IPS-18a (cell line): ENCODE measurements at regions not wholly inside any gene's neighbourhood (a gene's known extent, or its start where the extent isn't known, plus 50 kb on each side); places are given as distances from the start of the nearest gene placed in this dataset.
"Not testable (repeated sequence)": the region's sequence is repeated elsewhere in the genome, so short reads cannot be mapped to it uniquely, and the experiment has no call there.

Experiments
- H3K27ac ChIP-seq: one replicate; pipeline ENCODE4 v1.5.1; 2013; ENCODE audit warnings: low read length
- H3K27me3 ChIP-seq: one replicate; pipeline ENCODE4 v1.6.1; 2013; ENCODE audit warnings: mild to moderate bottlenecking, low read length; ENCODE audit not compliant: control insufficient read depth, insufficient read depth
- H3K36me3 ChIP-seq: one replicate; pipeline ENCODE4 v1.6.1; 2013; ENCODE audit warnings: low read depth, low read length; ENCODE audit not compliant: control insufficient read depth
- H3K4me1 ChIP-seq: one replicate; pipeline ENCODE4 v1.6.1; 2013; ENCODE audit warnings: low read depth, low read length; ENCODE audit not compliant: control insufficient read depth
- H3K4me3 ChIP-seq: one replicate; pipeline ENCODE4 v1.5.1; 2013; ENCODE audit warnings: low read length
- H3K9ac ChIP-seq: one replicate; pipeline ENCODE4 v1.6.1; 2013; ENCODE audit warnings: mild to moderate bottlenecking, low read length, moderate library complexity
- H3K9me3 ChIP-seq: one replicate; pipeline ENCODE4 v1.6.1; 2013; ENCODE audit warnings: low read depth, low read length; ENCODE audit not compliant: control insufficient read depth

GRCh38 chr6:85382541-85382940 lies 67.3 kb upstream of the NT5E start:
- H3K36me3 ChIP-seq = no peaks in the 10 kb centered on the region

GRCh38 chr6:85372915-85373270 lies 77.0 kb upstream of the NT5E start:
- H3K4me1 ChIP-seq = no peaks in the 10 kb centered on the region
- H3K27me3 ChIP-seq = no peaks in the 10 kb centered on the region
- no peak overlapping the region for H3K27ac ChIP-seq
- H3K4me3 ChIP-seq = no peak overlapping the region
- no peaks in the 10 kb centered on the region for H3K9me3 ChIP-seq
- H3K9ac ChIP-seq = no peak overlapping the region
- H3K36me3 ChIP-seq = no peaks in the 10 kb centered on the region

More at GRCh38 chr6:85382541-85382940, 67.3 kb upstream of the NT5E start:
- Histone ChIP-seq H3K4me3 (no peak overlapping the region), H3K4me1 (no peaks in the 10 kb centered on the region), H3K27ac (no peak overlapping the region), H3K9me3 (no peaks in the 10 kb centered on the region), H3K27me3 (no peaks in the 10 kb centered on the region), H3K9ac (no peak overlapping the region)

GRCh38 chr6:85372188-85372914 lies 77.5 kb upstream of the NT5E start:
- H3K9ac ChIP-seq = no peak overlapping the region
- no peaks in the 10 kb centered on the region for H3K27me3 ChIP-seq
- H3K9me3 ChIP-seq = no peaks in the 10 kb centered on the region
- no peak overlapping the region for H3K27ac ChIP-seq
- H3K36me3 ChIP-seq = no peaks in the 10 kb centered on the region
- no peaks in the 10 kb centered on the region for H3K4me1 ChIP-seq
- no peak overlapping the region for H3K4me3 ChIP-seq

- no peak overlapping the region for H3K4me3 ChIP-seq
- no peaks in the 10 kb centered on the region for H3K4me1 ChIP-seq
- no peaks in the 10 kb centered on the region for H3K36me3 ChIP-seq
- H3K9ac ChIP-seq = no peak overlapping the region
- H3K27ac ChIP-seq = no peak overlapping the region
- no peaks in the 10 kb centered on the region for H3K9me3 ChIP-seq
- H3K27me3 ChIP-seq = no peaks in the 10 kb centered on the region
Observed at GRCh38 chr6:85368631-85369030, 81.3 kb upstream of the NT5E start.

GRCh38 chr6:85364344-85364743 lies 85.5 kb upstream of the NT5E start:
- Histone ChIP-seq H3K9me3 (no peaks in the 10 kb centered on the region), H3K27me3 (no peaks in the 10 kb centered on the region), H3K36me3 (no peaks in the 10 kb centered on the region), H3K4me1 (no peaks in the 10 kb centered on the region), H3K4me3 (no peak overlapping the region), H3K27ac (no peak overlapping the region), H3K9ac (no peak overlapping the region)

- Histone ChIP-seq H3K36me3 (no peaks in the 10 kb centered on the region), H3K4me3 (no peak overlapping the region), H3K9ac (no peak overlapping the region), H3K27me3 (no peaks in the 10 kb centered on the region), H3K27ac (no peak overlapping the region), H3K4me1 (no peaks in the 10 kb centered on the region), H3K9me3 (no peaks in the 10 kb centered on the region)
Observed at GRCh38 chr6:85363870-85364269, 86.0 kb upstream of the NT5E start.

GRCh38 chr6:85362652-85363310 lies 87.1 kb upstream of the NT5E start:
- H3K4me3 ChIP-seq = no peak overlapping the region
- no peaks in the 10 kb centered on the region for H3K4me1 ChIP-seq
- H3K27ac ChIP-seq = no peak overlapping the region
- H3K9me3 ChIP-seq = no peaks in the 10 kb centered on the region
- H3K27me3 ChIP-seq = no peaks in the 10 kb centered on the region
- no peak overlapping the region for H3K9ac ChIP-seq
- no peaks in the 10 kb centered on the region for H3K36me3 ChIP-seq

- no peak overlapping the region for H3K27ac ChIP-seq
- no peak overlapping the region for H3K4me3 ChIP-seq
- H3K36me3 ChIP-seq = no peaks in the 10 kb centered on the region
- H3K9ac ChIP-seq = no peak overlapping the region
- no peaks in the 10 kb centered on the region for H3K4me1 ChIP-seq
- H3K27me3 ChIP-seq = no peaks in the 10 kb centered on the region
- H3K9me3 ChIP-seq = no peaks in the 10 kb centered on the region
Observed at GRCh38 chr6:85361643-85362014, 88.3 kb upstream of the NT5E start.

GRCh38 chr6:85360794-85361642 lies 88.9 kb upstream of the NT5E start:
- Histone ChIP-seq H3K4me3 (no peak overlapping the region), H3K9ac (no peak overlapping the region), H3K36me3 (no peaks in the 10 kb centered on the region), H3K27ac (no peak overlapping the region), H3K4me1 (no peaks in the 10 kb centered on the region), H3K9me3 (no peaks in the 10 kb centered on the region), H3K27me3 (no peaks in the 10 kb centered on the region)

- no peak overlapping the region for H3K27ac ChIP-seq
- no peaks in the 10 kb centered on the region for H3K4me1 ChIP-seq
- no peaks in the 10 kb centered on the region for H3K36me3 ChIP-seq
- no peaks in the 10 kb centered on the region for H3K27me3 ChIP-seq
- H3K9ac ChIP-seq = no peak overlapping the region
- H3K9me3 ChIP-seq = no peaks in the 10 kb centered on the region
- no peak overlapping the region for H3K4me3 ChIP-seq
Observed at GRCh38 chr6:85357651-85358050, 92.2 kb upstream of the NT5E start.

- H3K36me3 ChIP-seq, H3K27me3 ChIP-seq, H3K4me1 ChIP-seq, H3K9me3 ChIP-seq, H3K27ac ChIP-seq, H3K9ac ChIP-seq, H3K4me3 ChIP-seq: not testable (repeated sequence)
Observed at GRCh38 chr6:85356743-85357142, 93.1 kb upstream of the NT5E start.
